ENCODE measurements at regions not wholly inside any gene's neighbourhood (a gene's known extent, or its start where the extent isn't known, plus 50 kb on each side); places are given as distances from the start of the nearest gene placed in this dataset.
"Not testable (repeated sequence)": the region's sequence is repeated elsewhere in the genome, so short reads cannot be mapped to it uniquely, and the experiment has no call there.

DNA sequence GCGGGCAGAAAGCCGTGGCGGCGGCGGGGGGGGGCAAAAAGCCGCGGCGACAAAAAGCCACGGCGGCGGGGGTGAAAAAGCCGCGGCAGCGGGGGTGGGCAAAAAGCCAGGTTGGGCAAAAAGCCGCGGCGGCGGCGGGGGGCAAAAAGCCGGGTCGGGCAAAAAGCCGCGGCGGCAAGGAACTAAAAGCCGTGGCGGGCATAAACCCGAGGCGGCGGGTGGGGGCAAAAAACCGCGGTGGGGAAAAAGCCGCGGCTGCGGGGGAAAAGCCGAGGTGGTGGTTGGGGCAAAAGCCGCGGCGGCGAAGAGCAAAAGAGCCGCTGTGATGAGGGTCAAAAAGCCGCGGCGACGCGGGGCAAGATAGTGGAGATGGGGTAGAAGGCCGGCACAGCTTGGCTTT, 1834.2 kb downstream of the FOXD4L5 start:
- not testable (repeated sequence) for DNase-seq (ENCODE audit: low read depth)

DNA sequence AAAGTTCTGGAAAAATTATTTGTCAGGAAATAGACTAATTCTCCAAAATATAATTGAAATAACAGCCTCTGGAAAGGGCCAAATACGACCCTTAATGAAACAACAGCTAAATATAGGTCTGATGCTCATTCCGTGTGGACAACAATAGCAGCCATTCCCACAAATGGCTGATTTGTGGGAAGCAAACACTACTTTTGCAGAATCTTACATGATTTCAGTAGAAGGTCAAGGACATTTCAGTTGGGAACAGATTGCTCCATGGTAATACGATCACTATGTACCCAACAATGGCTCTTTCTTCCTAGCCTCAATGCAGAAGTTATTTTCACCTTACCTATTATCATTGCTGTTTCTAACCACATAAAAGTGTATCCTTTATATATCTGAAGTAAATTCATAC, 1859.9 kb downstream of the FOXD4L5 start:
- DNase-seq (ENCODE audit: low read depth) = not testable (repeated sequence)

- DNase-seq (ENCODE audit: low read depth) = not testable (repeated sequence)
Observed at GRCh38 chr9:63390897-63391296, 1894.1 kb downstream of the FOXD4L5 start.

DNA sequence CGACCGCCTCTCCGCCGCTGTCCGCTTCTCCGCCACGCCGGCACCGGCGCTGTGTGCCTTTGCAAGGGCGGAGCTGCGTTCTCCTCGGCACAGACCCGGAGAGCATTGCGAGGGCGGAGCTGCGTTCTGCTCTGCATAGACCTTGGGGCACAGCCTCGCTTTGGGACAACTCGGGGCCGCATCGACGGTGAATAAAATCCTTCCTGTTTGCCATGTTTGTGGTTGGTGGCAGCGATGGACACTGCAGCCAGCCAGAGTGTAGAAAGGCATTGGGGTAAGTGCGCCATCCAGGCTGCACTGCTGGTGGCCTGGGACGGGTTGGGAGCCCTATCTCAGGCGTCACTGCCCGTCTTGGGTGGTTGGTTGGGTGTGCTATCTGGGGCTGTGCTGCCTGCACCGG, 1899.5 kb downstream of the FOXD4L5 start:
- not testable (repeated sequence) for DNase-seq (ENCODE audit: low read depth)

DNA sequence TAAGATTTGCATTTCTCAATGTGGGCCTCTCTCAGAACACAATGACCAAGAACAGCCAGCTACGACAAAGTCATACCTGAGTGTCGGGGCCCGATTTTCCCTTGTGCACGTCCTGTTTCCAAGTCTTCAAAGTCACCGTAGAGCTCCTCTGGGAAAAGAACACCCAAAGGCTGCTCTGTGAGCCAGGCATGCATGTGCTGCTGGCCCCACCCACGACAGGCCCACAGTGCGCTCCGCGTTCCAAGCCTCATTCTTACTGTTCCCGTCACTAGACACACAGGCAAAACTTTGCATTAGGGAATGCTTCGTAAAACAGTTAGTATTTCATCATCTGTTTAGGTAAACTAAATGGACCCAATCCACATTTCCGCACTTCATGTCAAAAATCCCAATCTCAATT, 1905.1 kb downstream of the FOXD4L5 start:
- DNase-seq (ENCODE audit: low read depth) = not testable (repeated sequence)

GRCh38 chr9:63354219-63354618, 1930.8 kb downstream of the FOXD4L5 start:
- not testable (repeated sequence) for DNase-seq (ENCODE audit: low read depth)

DNA sequence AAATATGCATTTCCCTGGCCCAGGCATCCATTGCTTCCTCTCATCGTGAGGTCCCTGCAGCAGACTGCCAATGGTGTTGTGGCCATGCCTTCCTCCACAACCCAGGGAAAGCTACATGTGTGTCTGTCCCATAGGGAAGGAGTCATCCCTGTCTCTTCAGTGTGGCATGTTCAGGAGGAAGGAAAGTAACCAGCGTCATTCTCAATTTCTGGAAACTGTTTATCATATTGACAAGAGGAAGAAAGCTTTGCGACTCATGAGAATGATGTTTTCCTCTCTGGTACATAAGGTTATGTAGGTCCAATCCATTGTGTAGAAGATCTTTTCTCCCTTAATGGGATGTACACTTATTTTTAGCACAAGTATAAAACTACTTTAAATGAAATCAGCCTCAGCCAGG, 1937.7 kb downstream of the FOXD4L5 start:
- not testable (repeated sequence) for DNase-seq (ENCODE audit: low read depth)

DNA sequence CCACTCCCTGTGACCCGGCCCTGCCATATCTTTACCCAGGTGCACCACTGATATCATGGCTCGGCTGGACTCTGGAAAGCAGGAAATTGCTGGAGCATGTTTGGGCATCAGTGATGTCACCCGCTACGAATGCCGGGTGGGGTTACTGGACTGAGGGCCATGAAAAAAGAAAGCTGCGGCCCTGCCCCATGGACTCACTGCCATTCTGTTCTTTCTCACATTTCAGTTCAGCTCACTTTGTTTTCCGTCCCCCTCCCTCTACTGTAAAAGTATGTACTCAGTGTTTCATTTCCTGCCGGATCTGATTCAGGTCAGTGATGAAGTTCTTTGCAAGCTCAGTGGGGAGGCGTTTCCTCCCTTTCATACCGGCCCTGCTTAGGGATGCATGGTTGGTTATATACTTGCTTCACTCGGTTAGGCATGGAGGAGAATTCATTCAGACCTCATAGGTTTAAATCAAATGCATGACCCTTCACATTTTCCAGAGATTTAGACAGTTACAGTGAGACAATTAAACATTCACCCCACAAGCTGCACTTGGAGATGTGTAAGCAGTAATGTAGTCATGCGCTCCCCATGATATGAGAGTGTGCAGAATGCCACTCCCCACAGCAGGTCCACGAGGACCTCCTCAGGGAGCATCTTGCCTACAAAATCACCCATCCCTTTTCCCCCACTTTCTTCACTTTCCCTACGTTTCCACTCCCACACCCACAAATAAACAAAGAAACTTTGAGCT, 1938.5 kb downstream of the FOXD4L5 start:
- DNase-seq (ENCODE audit: low read depth) = not testable (repeated sequence)

DNA sequence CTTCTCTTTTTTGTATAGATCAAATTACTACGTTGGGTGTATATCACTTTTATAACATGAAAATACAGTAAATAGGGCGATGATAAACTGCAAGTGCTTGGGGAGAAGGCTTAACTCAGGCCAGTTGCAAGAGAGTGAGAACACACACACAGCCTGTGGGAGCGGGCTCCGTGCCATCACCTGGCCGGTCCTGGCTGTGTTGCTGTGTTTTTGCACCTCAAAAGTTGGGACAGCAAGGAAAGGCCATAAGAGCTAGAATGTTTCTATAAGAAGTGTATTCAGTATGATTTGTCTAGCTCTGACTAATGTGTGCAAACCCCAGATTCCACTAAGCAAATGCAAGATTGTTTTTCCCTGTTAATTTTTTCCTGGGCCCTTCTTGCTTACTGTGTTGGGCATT, 1940.6 kb downstream of the FOXD4L5 start:
- DNase-seq (ENCODE audit: low read depth) = not testable (repeated sequence)

DNA sequence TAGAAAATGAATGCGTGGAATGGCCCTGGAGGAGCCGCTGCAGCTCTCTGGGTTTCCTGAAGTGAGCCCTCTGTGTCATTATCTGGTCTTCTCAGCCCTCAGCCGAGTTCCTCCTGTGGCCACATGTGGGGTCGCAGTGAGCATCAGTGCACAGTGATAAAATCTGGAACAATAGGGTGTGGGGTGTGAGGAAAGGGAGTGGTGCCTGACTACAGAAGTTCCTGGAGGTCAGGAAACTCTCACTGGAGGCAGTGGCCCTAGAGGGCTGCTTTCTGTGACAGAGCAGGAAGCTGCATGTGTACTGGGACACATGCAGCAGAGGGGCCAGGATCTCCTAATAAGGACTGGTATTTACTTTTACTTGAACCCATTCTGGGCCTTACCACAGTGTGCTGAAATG, 1942.5 kb downstream of the FOXD4L5 start:
- DNase-seq (ENCODE audit: low read depth) = peak; percentile 30

DNA sequence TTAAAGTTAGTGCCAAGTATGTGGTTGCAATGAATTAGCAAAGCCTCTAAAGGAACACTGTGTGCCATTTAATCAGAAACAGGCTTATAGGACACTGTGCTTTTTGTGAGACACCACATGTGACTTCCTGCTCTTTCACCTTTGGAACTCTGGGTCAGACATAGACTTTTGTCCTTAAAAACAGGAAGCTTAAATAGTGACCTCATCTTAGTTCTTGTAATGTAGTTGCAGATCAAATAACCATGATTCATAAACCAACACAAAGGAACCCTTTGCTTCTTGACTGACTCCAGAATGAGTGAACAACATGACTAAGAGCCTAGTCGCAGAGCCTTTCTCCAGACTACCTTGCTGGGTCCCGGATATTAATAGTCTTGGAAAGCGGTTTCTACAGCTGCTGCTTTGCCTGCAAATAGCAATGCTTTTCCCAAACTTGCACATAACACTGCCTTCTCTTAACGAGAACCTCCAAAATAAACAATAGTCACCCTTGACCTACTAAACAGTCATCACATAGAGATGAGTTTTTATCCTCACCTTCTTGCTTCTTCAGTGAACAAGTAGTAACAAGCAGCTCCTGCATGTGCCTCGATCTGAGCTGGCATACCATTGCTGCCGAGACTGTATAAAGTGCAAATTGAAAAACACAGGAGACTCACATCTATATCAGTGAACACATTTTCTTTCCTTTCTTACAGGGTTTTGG, 1947.0 kb downstream of the FOXD4L5 start:
- peak; percentile 71 for DNase-seq (ENCODE audit: low read depth)

GRCh38 chr9:63335286-63335685, 1949.7 kb downstream of the FOXD4L5 start:
- not testable (repeated sequence) for DNase-seq (ENCODE audit: low read depth)

DNA sequence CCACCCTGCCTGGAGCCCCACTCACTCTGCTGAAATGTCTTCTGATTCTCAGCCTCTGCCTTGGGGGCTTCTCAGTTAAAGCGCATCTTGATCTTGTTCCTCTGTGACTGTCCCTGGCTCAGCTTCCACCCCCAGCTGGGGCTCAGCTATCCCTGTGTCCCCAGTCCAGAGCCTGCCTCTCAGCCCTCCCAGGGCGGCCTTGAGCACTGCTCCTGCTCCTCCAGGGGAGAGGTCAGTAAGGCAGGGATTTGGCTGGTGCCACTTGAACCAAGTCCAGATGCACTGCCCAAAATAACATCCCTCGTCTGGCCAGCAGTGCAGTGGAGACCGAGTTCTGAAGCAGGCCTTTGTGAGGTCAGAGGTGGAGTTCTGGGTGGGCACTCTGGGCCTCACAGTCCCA, 1950.8 kb downstream of the FOXD4L5 start:
- not testable (repeated sequence) for DNase-seq (ENCODE audit: low read depth)

- not testable (repeated sequence) for DNase-seq (ENCODE audit: low read depth)
Observed at GRCh38 chr9:63333083-63333482, 1951.9 kb downstream of the FOXD4L5 start.

GRCh38 chr9:63328313-63328712, 1956.7 kb downstream of the FOXD4L5 start:
- DNase-seq (ENCODE audit: low read depth) = not testable (repeated sequence)

GRCh38 chr9:63327211-63327610, 1957.8 kb downstream of the FOXD4L5 start:
- not testable (repeated sequence) for DNase-seq (ENCODE audit: low read depth)

DNA sequence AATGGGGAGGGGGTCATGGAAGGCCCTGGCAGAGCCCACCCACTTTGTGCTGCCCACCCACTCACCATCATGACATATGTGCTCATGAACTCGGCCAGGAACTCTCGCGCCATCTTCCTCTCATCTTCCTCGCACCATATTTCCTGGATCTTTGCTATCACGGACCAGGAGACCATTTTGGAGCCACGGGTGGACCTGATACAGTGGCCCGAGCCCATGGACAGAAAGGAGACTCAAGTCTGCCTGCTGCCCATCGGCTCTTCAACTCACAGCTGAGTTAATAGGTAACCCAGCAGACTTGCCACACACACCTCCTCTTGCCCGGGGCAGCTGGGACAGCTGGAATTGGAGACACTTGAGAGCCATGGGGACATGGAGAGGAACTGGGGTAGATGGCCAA, 1958.3 kb downstream of the FOXD4L5 start:
- DNase-seq (ENCODE audit: low read depth) = not testable (repeated sequence)

DNA sequence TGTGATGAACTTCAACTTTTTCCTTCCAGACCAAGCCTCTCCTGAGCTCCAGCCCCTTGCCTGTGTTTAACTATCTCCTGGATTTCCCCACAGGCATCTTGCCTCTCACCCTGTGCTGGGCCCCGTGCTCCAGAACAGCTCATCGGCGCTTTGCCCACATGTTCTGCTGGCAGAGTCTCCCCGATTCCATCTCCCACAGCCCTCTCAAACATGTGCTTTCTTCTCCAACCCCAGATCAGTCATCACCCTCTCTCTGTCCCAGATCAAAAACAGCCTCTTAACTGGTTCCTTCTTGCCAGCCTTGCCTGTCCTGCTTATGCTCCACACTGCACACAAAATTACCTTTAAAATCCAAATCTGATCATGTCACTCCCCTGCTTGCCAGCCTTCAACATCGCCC, 1959.3 kb downstream of the FOXD4L5 start:
- not testable (repeated sequence) for DNase-seq (ENCODE audit: low read depth)

- DNase-seq (ENCODE audit: low read depth) = not testable (repeated sequence)
Observed at GRCh38 chr9:63318093-63318492, 1966.9 kb downstream of the FOXD4L5 start.

- not testable (repeated sequence) for DNase-seq (ENCODE audit: low read depth)
Observed at GRCh38 chr9:63315387-63315786, 1969.6 kb downstream of the FOXD4L5 start.

DNA sequence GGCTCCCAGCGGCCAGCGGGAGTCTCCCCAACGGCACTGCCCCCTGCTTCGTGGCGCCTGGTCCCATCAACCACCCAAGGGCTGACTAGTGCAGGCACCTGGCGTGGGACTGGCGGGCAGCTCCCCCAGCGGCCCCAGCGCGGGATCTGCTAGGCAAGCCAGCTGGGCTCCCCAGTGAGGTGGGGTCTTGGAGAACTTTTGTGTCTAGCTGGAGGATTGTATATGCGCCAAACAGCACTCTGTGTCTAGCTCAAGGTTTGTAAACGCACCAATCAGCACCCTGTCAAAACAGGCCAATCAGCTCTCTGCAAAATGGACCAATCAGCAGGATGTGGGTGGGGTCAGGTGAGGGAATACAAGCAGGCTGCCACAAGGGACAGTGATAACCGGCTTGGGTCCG, 1988.2 kb downstream of the FOXD4L5 start:
- not testable (repeated sequence) for DNase-seq (ENCODE audit: low read depth)

DNA sequence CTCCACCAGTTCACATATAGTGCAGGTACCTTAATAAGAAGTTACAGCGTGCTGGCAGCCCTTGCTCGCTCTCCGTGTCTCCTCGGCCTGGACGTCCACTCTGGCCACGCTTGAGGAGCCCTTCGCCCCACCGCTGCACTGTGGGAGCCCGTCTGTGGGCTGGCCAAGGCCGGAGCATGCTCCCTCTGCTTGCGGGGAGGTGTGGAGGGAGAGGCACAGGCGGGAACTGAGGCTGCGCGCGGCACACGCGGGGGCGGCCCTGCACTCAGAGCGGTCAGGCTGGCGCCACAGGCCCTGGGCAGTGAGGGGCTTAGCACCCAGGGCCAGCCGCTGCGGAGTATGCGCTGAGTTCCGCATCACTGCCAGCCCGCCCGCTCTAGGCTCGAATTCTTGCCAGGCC, 1988.6 kb downstream of the FOXD4L5 start:
- not testable (repeated sequence) for DNase-seq (ENCODE audit: low read depth)

- DNase-seq (ENCODE audit: low read depth) = not testable (repeated sequence)
Observed at GRCh38 chr9:63289971-63290370, 1995.0 kb downstream of the FOXD4L5 start.
